Spleen (tissue), 11 donors: ENCODE measurements at regions not wholly inside any gene's neighbourhood (a gene's known extent, or its start where the extent isn't known, plus 50 kb on each side); places are given as distances from the start of the nearest gene placed in this dataset.

Experiments
- DNase-seq: peaks from one replicate; pipeline ENCODE4 v3.0.0-alpha.2; 2020
- H3K27ac ChIP-seq, 8 donors: fragments of 200-600 bp; sonication (generic) in 7 of 8; 1 replicate in 4 of 8; 2 replicates in 4 of 8; pipeline versions ENCODE4 v1.5.0 to v1.8.0; 2016 to 2021; ENCODE audit warnings: inconsistent platforms in 4 of 8, mild to moderate bottlenecking in 4 of 8, moderate library complexity in 1 of 8
- H3K27me3 ChIP-seq, 7 donors: fragments of 200-600 bp; sonication (generic) in 6 of 7; replicated peaks in 1 of 7; 1 replicate in 4 of 7; 2 replicates in 3 of 7; pipeline versions ENCODE4 v1.5.0 to v1.8.0; 2016 to 2021; ENCODE audit warnings: inconsistent platforms in 3 of 7, mild to moderate bottlenecking in 1 of 7
- H3K36me3 ChIP-seq, 6 donors: fragments of 200-600 bp; sonication (generic) in 5 of 6; 1 replicate in 4 of 6; 2 replicates in 2 of 6; pipeline versions ENCODE4 v1.5.0 to v1.8.0; 2016 to 2021; ENCODE audit warnings: inconsistent platforms in 2 of 6
- H3K4me1 ChIP-seq, 6 donors: fragments of 200-600 bp; sonication (generic) in 5 of 6; 1 replicate in 3 of 6; 2 replicates in 3 of 6; pipeline versions ENCODE4 v1.5.0 to v1.8.0; 2016 to 2021; ENCODE audit warnings: inconsistent platforms in 3 of 6
- H3K4me3 ChIP-seq, 8 donors: fragments of 200-600 bp; sonication (generic) in 7 of 8; 1 replicate in 4 of 8; 2 replicates in 4 of 8; pipeline versions ENCODE4 v1.5.0 to v1.8.0; 2016 to 2021; ENCODE audit warnings: inconsistent platforms in 4 of 8, mild to moderate bottlenecking in 4 of 8, moderate library complexity in 2 of 8
- H3K9me3 ChIP-seq, 8 donors: fragments of 200-600 bp; sonication (generic) in 7 of 8; 1 replicate in 4 of 8; 2 replicates in 4 of 8; pipeline versions ENCODE4 v1.5.0 to v1.8.0; 2016 to 2021; ENCODE audit warnings: inconsistent platforms in 4 of 8
- POLR2A ChIP-seq, 3 donors: fragments of 450-650 bp; IDR thresholded peaks; one replicate each; pipeline ENCODE4 v1.5.1; 2017; ENCODE audit warnings: antibody characterized with exemption in 3 of 3, mild to moderate bottlenecking in 1 of 3
- POLR2AphosphoS5 ChIP-seq, 3 donors: sonication (generic); formaldehyde crosslinking; IDR thresholded peaks; one replicate each; pipeline ENCODE4 v1.5.1; 2017; ENCODE audit warnings: antibody characterized with exemption in 3 of 3
- WGBS, 5 donors: extraction: QIAGEN DNeasy Blood & Tissue Kit in 3 of 5; methylation state at CpG; one replicate each; pipeline versions ENCODE4 v1.1.5 to v1.1.7; 2013 to 2018; 5-methylcytosine and 5-hydroxymethylcytosine counted together
- intact Hi-C: fragments of 100-400 bp; cut with DNase I; formaldehyde crosslinking; loops from one replicate; pipeline ENCODE4 v1.15.0; 2023; ENCODE audit warnings: low total_unique reads
- TF ChIP-seq, protein P1 (sequence below), 11 experiments: fragments of 200-600 bp in 7 of 11; fragments of 450-650 bp in 4 of 11; sonication (generic) in 4 of 11; IDR thresholded peaks in 8 of 11; conservative IDR thresholded peaks in 3 of 11; 1 replicate in 7 of 11; 2 replicates in 4 of 11; pipeline versions ENCODE4 v1.4.0 to v1.8.0; 2016 to 2021; ENCODE audit warnings: antibody characterized with exemption in 11 of 11, inconsistent platforms in 4 of 11, mild to moderate bottlenecking in 1 of 11
- donor health status: healthy with polysubstance abuse.
- donor health status: DM: no; HTN: no; CAD: no; lungs with moderate emphysema.
- donor health status: DM: no; HTN: no; CAD: no.
- donor health status: Bipolar disorder and iron deficiency.
- donor health status: healthy.
- donor health status: DM: no; HTN: no; CAD: no.
- donor health status: DM: yes; HTN: yes; CAD: no.

- Histone ChIP-seq H3K36me3 (no peaks in the 10 kb centered on the region), H3K27me3 (no peaks in the 10 kb centered on the region), H3K4me3 (no peak overlapping the region), H3K9me3 (peaks cover 0 to 7% (median 0%) of the 10 kb centered on the region in 8 donors), H3K4me1 (no peaks in the 10 kb centered on the region), H3K27ac (no peak overlapping the region)
- intact Hi-C loops = no loop called here
- 88 to 96% (median 95%) methylated on average over 4 of the region's 4 CpGs for WGBS, 5 donors
- no peak for DNase-seq
- TF ChIP-seq POLR2A (IDR thresholded peaks at IDR 0.05) = no peak
- TF ChIP-seq, protein P1, sequence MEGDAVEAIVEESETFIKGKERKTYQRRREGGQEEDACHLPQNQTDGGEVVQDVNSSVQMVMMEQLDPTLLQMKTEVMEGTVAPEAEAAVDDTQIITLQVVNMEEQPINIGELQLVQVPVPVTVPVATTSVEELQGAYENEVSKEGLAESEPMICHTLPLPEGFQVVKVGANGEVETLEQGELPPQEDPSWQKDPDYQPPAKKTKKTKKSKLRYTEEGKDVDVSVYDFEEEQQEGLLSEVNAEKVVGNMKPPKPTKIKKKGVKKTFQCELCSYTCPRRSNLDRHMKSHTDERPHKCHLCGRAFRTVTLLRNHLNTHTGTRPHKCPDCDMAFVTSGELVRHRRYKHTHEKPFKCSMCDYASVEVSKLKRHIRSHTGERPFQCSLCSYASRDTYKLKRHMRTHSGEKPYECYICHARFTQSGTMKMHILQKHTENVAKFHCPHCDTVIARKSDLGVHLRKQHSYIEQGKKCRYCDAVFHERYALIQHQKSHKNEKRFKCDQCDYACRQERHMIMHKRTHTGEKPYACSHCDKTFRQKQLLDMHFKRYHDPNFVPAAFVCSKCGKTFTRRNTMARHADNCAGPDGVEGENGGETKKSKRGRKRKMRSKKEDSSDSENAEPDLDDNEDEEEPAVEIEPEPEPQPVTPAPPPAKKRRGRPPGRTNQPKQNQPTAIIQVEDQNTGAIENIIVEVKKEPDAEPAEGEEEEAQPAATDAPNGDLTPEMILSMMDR (IDR thresholded peaks at IDR 0.05 in 8 of 11, conservative IDR thresholded peaks at IDR 0.05 in 3 of 11) = no peak
- no peak for TF ChIP-seq POLR2AphosphoS5 (IDR thresholded peaks at IDR 0.05)
These were observed 695.3 kb downstream of the DACH1 start for GRCh38 chr13:71171740-71172139.

- intact Hi-C loops = no loop called here
These were observed 697.8 kb downstream of the DACH1 start for GRCh38 chr13:71169180-71169579.

DNA sequence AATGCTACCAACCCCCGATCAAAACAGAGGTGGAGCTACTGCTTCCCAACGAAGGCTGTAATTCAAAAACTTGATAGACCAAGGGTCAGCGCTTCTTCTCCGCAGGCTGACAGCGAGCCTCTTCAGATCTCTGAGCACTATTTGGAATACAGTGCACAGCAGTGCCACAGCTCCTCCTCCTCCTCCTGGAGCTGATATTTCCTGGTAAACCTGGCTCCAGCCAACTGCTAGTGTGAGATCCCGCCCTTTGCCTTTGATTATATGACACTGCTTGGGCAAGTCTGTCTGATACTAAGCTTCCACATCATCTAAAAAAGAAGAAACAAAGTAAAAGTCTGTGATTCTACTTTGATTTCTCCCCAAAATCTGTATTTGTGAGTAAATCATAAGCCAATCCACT, 710.5 kb downstream of the DACH1 start:
- TF ChIP-seq, protein P1 (IDR thresholded peaks at IDR 0.05 in 8 of 11, conservative IDR thresholded peaks at IDR 0.05 in 3 of 11) = no peak
- TF ChIP-seq POLR2AphosphoS5 (IDR thresholded peaks at IDR 0.05) = no peak
- TF ChIP-seq POLR2A (IDR thresholded peaks at IDR 0.05) = no peak
- H3K27me3 ChIP-seq = no peaks in the 10 kb centered on the region
- H3K4me3 ChIP-seq = no peak overlapping the region
- no peaks in the 10 kb centered on the region for H3K4me1 ChIP-seq
- H3K9me3 ChIP-seq = peaks cover 0 to 6% (median 0%) of the 10 kb centered on the region in 8 donors
- H3K36me3 ChIP-seq = no peaks in the 10 kb centered on the region
- intact Hi-C loops = no loop called here
- no peak for DNase-seq
- no peak overlapping the region for H3K27ac ChIP-seq
- WGBS, 5 donors = 83 to 89% (median 85%) methylated on average over 6 of the region's 6 CpGs

More at GRCh38 chr13:71169180-71169579, 697.8 kb downstream of the DACH1 start:
- no peak for DNase-seq
- Histone ChIP-seq H3K4me1 (no peaks in the 10 kb centered on the region), H3K27me3 (no peaks in the 10 kb centered on the region), H3K4me3 (no peak overlapping the region), H3K36me3 (no peaks in the 10 kb centered on the region), H3K9me3 (peaks cover 0 to 5% (median 0%) of the 10 kb centered on the region in 8 donors), H3K27ac (no peak overlapping the region)
- TF ChIP-seq, protein P1 (IDR thresholded peaks at IDR 0.05 in 8 of 11, conservative IDR thresholded peaks at IDR 0.05 in 3 of 11) = no peak
- TF ChIP-seq POLR2A (IDR thresholded peaks at IDR 0.05) = no peak
- no peak for TF ChIP-seq POLR2AphosphoS5 (IDR thresholded peaks at IDR 0.05)
- WGBS, 5 donors = 46 to 69% (median 60%) methylated on average over 3 of the region's 3 CpGs

DNA sequence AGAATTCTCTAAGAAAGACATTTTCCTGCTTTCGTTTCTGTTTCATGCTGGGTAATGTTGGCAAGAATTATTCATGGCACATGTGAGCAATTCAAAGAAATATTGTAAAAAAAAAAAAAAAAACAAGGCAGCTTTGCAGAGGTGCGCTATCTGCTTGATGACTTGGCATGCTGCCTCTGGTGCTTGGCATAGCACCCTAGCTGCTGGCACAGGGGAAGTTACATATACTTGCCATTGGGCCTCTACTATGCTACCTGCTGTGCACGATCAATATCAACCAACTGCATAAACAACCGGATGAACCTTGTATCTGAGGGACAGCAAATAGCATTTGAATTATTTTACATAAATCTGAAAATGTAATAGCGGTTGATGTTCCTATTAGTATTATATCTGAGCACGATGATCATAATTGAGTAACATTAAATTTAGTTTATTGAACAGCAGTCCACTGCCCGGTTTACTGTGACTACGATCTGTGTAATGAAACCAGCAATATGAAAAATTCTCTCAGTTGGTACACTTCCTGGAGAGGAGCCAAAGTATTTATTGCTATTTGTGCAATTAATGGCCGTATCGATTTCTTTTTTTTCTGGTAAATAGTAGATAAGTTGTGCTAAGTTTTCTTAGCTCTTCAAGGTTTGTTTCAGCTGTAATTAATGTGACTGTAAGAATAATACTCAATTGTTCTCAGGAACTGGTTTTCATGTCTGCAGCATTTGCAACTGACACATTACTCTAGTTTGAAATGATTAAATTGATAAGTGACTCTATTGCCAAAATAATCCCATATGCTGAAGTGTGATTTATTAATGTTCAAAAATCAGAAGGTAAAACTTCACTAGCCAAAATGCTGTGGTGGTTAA, 717.3 kb downstream of the DACH1 start:
- H3K9me3 ChIP-seq = peaks cover 0 to 5% (median 0%) of the 10 kb centered on the region in 8 donors
- intact Hi-C loops = no loop called here
- H3K27ac ChIP-seq = no peak overlapping the region
- WGBS, 5 donors = 86 to 91% (median 89%) methylated on average over 10 of the region's 10 CpGs
- H3K4me3 ChIP-seq = no peak overlapping the region
- H3K36me3 ChIP-seq = no peaks in the 10 kb centered on the region
- H3K27me3 ChIP-seq = no peaks in the 10 kb centered on the region
- DNase-seq = no peak
- no peaks in the 10 kb centered on the region for H3K4me1 ChIP-seq
- TF ChIP-seq POLR2A (IDR thresholded peaks at IDR 0.05) (no peak), POLR2AphosphoS5 (IDR thresholded peaks at IDR 0.05) (no peak)
- TF ChIP-seq, protein P1 (IDR thresholded peaks at IDR 0.05 in 8 of 11, conservative IDR thresholded peaks at IDR 0.05 in 3 of 11) = no peak
